K562 (cell line): ENCODE measurements at regions not wholly inside any gene's neighbourhood (a gene's known extent, or its start where the extent isn't known, plus 50 kb on each side); places are given as distances from the start of the nearest gene placed in this dataset.

Source experiments
- ATAC-seq: fragments of 200-7000 bp; cut with Tn5 transposase; 3 replicates; pipeline ENCODE4 v1.9.1; 2020; ENCODE audit warnings: moderate library complexity
- BruUV-seq: library from RNA; stranded (reverse); fragments of 400-500 nt; replicated peaks from 2 replicates; lab custom pipeline; 2021; lab: Mats Ljungman, UMichigan
- CTCF ChIA-PET: fragments of 300-600 bp; formaldehyde crosslinking; extraction: SDS; loops from one replicate; lab custom pipeline; 2021; ENCODE audit warnings: low intra/inter-chr PET ratio; lab: Yijun Ruan, JAX
- POLR2A ChIA-PET: fragments of 300-600, 350-650 bp; sonication (Branson Sonifier 250); formaldehyde crosslinking; extraction: SDS; loops from one replicate; lab custom pipeline; 2021; ENCODE audit warnings: antibody characterized with exemption, inconsistent platforms; lab: Yijun Ruan, JAX
- DNase-seq, 4 experiments: peaks; one replicate each; pipeline versions ENCODE4 v3.0.0 to v3.0.0-alpha.2; 2011 to 2018; ENCODE audit warnings: low spot score in 3 of 4, mixed read lengths in 3 of 4; ENCODE audit errors: extremely low read depth in 1 of 4
- FAIRE-seq: peaks from 2 replicates; lab custom pipeline; 2011; peaks lifted over from hg19 to GRCh38; lab: Jason Lieb, UNC
- H2AFZ ChIP-seq: 2 replicates; pipeline ENCODE4 v1.6.0; 2011; ENCODE audit warnings: low read depth, low read length, control low read depth, inconsistent platforms
- H3K27ac ChIP-seq: fragments of 200-600 bp; 3 replicates; pipeline ENCODE4 v1.8.0; 2011; ENCODE audit warnings: low read depth, mild to moderate bottlenecking, control low read depth, inconsistent platforms, low read length, moderate library complexity, mixed read lengths; ENCODE audit errors: extremely low read depth
- H3K27me3 ChIP-seq, 2 experiments: fragments of 300-600 bp in 1 of 2; 2 replicates in 1 of 2; 3 replicates in 1 of 2; pipeline versions ENCODE4 v1.6.0 to v1.8.0; 2011; ENCODE audit warnings: inconsistent platforms in 2 of 2, low read length in 2 of 2, mild to moderate bottlenecking in 1 of 2, mixed read lengths in 1 of 2, moderate library complexity in 1 of 2; ENCODE audit not compliant: control insufficient read depth in 2 of 2, insufficient read depth in 2 of 2
- H3K36me3 ChIP-seq: fragments of 300-600 bp; 3 replicates; pipeline ENCODE4 v1.8.0; 2011; ENCODE audit warnings: mild to moderate bottlenecking, low read length, inconsistent platforms; ENCODE audit not compliant: control insufficient read depth, insufficient read depth
- H3K4me1 ChIP-seq, 2 experiments: fragments of 200-600 bp in 1 of 2; replicated peaks in 1 of 2; 2 replicates in 1 of 2; 3 replicates in 1 of 2; pipeline versions ENCODE4 v1.5.1 to v1.8.0; 2011; ENCODE audit warnings: inconsistent platforms in 2 of 2, low read length in 2 of 2, mild to moderate bottlenecking in 1 of 2, mixed read lengths in 1 of 2, moderate library complexity in 1 of 2; ENCODE audit not compliant: control insufficient read depth in 2 of 2, insufficient read depth in 2 of 2
- H3K4me2 ChIP-seq: 2 replicates; pipeline ENCODE4 v1.6.1; 2011; ENCODE audit warnings: low read length, control low read depth, inconsistent platforms, mixed read lengths; ENCODE audit not compliant: insufficient read depth
- H3K4me3 ChIP-seq: fragments of 200-600 bp; sonication (generic), shearing (Covaris generic); 2 replicates; pipeline ENCODE4 v1.5.1; 2016; ENCODE audit warnings: control low read depth, inconsistent platforms
- H3K79me2 ChIP-seq: fragments of 200-600 bp; 3 replicates; pipeline ENCODE4 v1.8.0; 2011; ENCODE audit warnings: low read length, inconsistent platforms; ENCODE audit not compliant: control insufficient read depth, insufficient read depth
- H3K9ac ChIP-seq, 2 experiments: 2 replicates each; pipeline versions ENCODE4 v1.6.0 to v1.6.1; 2011; ENCODE audit warnings: low read depth in 2 of 2, low read length in 2 of 2, control low read depth in 1 of 2, inconsistent platforms in 1 of 2, mild to moderate bottlenecking in 1 of 2, mixed read lengths in 1 of 2; ENCODE audit not compliant: insufficient read depth in 1 of 2
- H3K9me1 ChIP-seq: one replicate; pipeline ENCODE4 v1.6.0; 2011; ENCODE audit warnings: inconsistent platforms, mild to moderate bottlenecking, low read length, moderate library complexity; ENCODE audit not compliant: control insufficient read depth, insufficient read depth
- H3K9me3 ChIP-seq: replicated peaks from 2 replicates; pipeline ENCODE4 v1.5.1; 2011; ENCODE audit warnings: low read depth, low read length, inconsistent platforms; ENCODE audit not compliant: control insufficient read depth, insufficient read depth
- H4K20me1 ChIP-seq: replicated peaks from 2 replicates; pipeline ENCODE4 v1.6.1; 2011; ENCODE audit warnings: low read length, inconsistent platforms, mixed read lengths; ENCODE audit not compliant: control insufficient read depth, insufficient read depth
- ADNP ChIP-seq: fragments of 200-800 bp; sonication (Bioruptor generic); IDR thresholded peaks from 2 replicates; pipeline ENCODE4 v1.6.1; 2016; ENCODE audit warnings: missing genetic modification characterization, missing compliant biosample characterization
- CBX3 ChIP-seq, 2 experiments: IDR thresholded peaks; 1 replicate in 1 of 2; 2 replicates in 1 of 2; pipeline ENCODE4 v1.6.1; 2012; ENCODE audit warnings: inconsistent platforms in 2 of 2, low read length in 2 of 2, borderline replicate concordance in 1 of 2, control low read depth in 1 of 2
- EGR1 ChIP-seq: fragments of 450-650 bp; conservative IDR thresholded peaks from 2 replicates; pipeline ENCODE4 v1.6.1; 2017; ENCODE audit warnings: mild to moderate bottlenecking
- EZH2 ChIP-seq: IDR thresholded peaks from 2 replicates; pipeline ENCODE4 v1.6.1; 2012; ENCODE audit warnings: low read depth, mild to moderate bottlenecking, inconsistent platforms, low read length, borderline replicate concordance
- GATAD2A ChIP-seq: fragments of 450-650 bp; IDR thresholded peaks from 2 replicates; pipeline ENCODE4 v1.6.1; 2017
- KLF6 ChIP-seq: fragments of 250-450 bp; sonication (Bioruptor Pico); IDR thresholded peaks from 2 replicates; pipeline ENCODE4 v1.4.0; 2020; ENCODE audit warnings: mild to moderate bottlenecking, moderate library complexity, borderline replicate concordance
- RBM39 ChIP-seq: fragments of 200-400 bp; formaldehyde crosslinking; optimal IDR thresholded peaks from 2 replicates; pipeline ENCODE3; 2018; ENCODE audit warnings: low read depth, low read length
- TAF7 ChIP-seq: fragments of 450-650 bp; IDR thresholded peaks from 2 replicates; pipeline ENCODE4 v1.6.1; 2016; ENCODE audit warnings: missing genetic modification characterization, missing compliant biosample characterization
- TCF7 ChIP-seq: sonication (generic); IDR thresholded peaks from 2 replicates; pipeline ENCODE4 v1.6.1; 2016; ENCODE audit warnings: antibody characterized with exemption, borderline replicate concordance
- TEAD2 ChIP-seq: fragments of 450-650 bp; IDR thresholded peaks from 2 replicates; pipeline ENCODE4 v1.6.1; 2016; ENCODE audit warnings: missing genetic modification characterization, control low read depth, missing compliant biosample characterization
- ZC3H8 ChIP-seq: fragments of 450-650 bp; IDR thresholded peaks from 2 replicates; pipeline ENCODE4 v1.6.1; 2017
- ZFP36 ChIP-seq: fragments of 150-350 bp; IDR thresholded peaks from 2 replicates; pipeline ENCODE4 v1.6.1; 2018; ENCODE audit warnings: low read length, low read depth; ENCODE audit not compliant: partially characterized antibody
- ZNF311 ChIP-seq: fragments of 250-450 bp; sonication (Bioruptor Pico); IDR thresholded peaks from 2 replicates; pipeline ENCODE4 v1.4.0; 2020; ENCODE audit warnings: mild to moderate bottlenecking, moderate library complexity
- ZNF354B ChIP-seq: fragments of 250-450 bp; sonication (Bioruptor Pico); IDR thresholded peaks from 2 replicates; pipeline ENCODE4 v1.4.0; 2020
- WGBS: fragments of 100-300 bp; shearing (Covaris generic); methylation state at CpG from one replicate; pipeline ENCODE4 v1.1.6; 2016; ENCODE audit warnings: low coverage, mixed read lengths; ENCODE audit not compliant: insufficient coverage; ENCODE audit errors: missing lambda C conversion rate; 5-methylcytosine and 5-hydroxymethylcytosine counted together
- in situ Hi-C: fragments of 300-500 bp; cut with MboI; formaldehyde crosslinking; loops from 4 replicates; pipeline ENCODE4 v1.15.0; 2018; ENCODE audit warnings: inconsistent platforms, mixed read lengths
- intact Hi-C: fragments of 100-400 bp; cut with micrococcal nuclease; formaldehyde crosslinking; loops from 2 replicates; pipeline ENCODE4 v1.14.2; 2022
- TF ChIP-seq, protein P1 (sequence below): sonication (generic); formaldehyde crosslinking; IDR thresholded peaks from 2 replicates; pipeline ENCODE4 v1.8.1; 2022; ENCODE audit warnings: missing genetic modification reagents

DNA sequence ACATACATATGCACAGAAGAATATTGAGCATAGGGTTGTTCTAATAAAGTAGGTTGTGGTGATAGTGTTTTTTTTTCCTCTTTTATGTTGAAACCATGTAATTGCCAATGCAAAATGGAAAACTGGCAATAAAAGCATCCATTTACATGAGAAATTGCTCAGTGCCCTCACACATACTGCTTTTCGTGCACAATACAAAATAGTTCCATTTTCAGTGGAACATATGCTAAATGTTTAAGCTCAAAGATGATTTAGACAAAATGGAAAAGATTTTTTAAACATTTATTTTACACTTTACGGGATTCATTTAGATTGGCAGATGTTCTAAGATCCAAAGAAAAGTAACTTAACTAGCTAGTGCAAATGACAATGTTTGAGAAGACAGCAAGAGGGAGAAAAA is 678.1 kb upstream of the MANEA start:
- 0% methylated on average over 2 of the region's 2 CpGs for WGBS
- BruUV-seq = no TSS peak

DNA sequence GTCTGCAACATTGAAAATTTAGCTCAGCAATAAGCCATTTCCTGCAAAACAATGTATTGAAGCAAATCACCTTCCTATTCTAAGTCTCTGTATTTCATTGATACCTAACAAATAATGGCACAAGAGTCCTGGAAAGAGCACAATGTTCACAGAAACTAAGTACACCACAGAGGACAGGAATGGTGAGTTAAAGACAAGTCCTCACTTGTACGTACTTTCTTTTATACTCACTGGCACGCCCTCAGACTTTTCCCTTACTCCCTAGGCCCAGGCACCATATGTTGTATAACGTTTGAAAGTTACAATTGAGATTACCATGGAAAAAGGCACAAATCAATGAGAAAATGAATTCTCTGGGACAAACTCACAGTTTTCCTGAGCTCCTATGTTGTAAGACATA is 683.0 kb upstream of the MANEA start:
- Histone ChIP-seq H3K9ac (no peak overlapping the region), H3K4me2 (no peak overlapping the region), H3K79me2 (no peaks in the 10 kb centered on the region), H3K9me1 (no peaks in the 10 kb centered on the region), H4K20me1 (no peaks in the 10 kb centered on the region), H3K9me3 (no peaks in the 10 kb centered on the region), H3K36me3 (no peaks in the 10 kb centered on the region), H3K4me3 (no peak overlapping the region), H3K4me1 (no peaks in the 10 kb centered on the region), H3K27me3 (no peaks in the 10 kb centered on the region), H3K27ac (no peak overlapping the region), H2AFZ (no peak overlapping the region)
- no peak for TF ChIP-seq EGR1
- TF ChIP-seq ZFP36 = no peak
- no peak for TF ChIP-seq ADNP
- no peak for TF ChIP-seq EZH2
- TF ChIP-seq TCF7 = no peak
- TF ChIP-seq CBX3 (IDR thresholded peaks at IDR 0.05; ENCODE audit: borderline replicate concordance in 1 of 2, low read length in 2 of 2) = no peak
- ChIA-PET CTCF (no interaction called here), POLR2A (no interaction called here)
- in situ Hi-C loops = no loop called here
- FAIRE-seq = no peak
- 0% methylated on average over 3 of the region's 3 CpGs for WGBS
- no peak for ATAC-seq
- no TSS peak for BruUV-seq
- intact Hi-C loops = no loop called here
- DNase-seq = no peak

More for the DNA sequence above, 678.1 kb upstream of the MANEA start:
- Histone ChIP-seq H3K4me1 (no peaks in the 10 kb centered on the region), H3K4me2 (no peak overlapping the region), H4K20me1 (no peaks in the 10 kb centered on the region), H3K9me1 (no peaks in the 10 kb centered on the region), H3K27me3 (no peaks in the 10 kb centered on the region), H3K36me3 (no peaks in the 10 kb centered on the region), H3K9me3 (no peaks in the 10 kb centered on the region), H3K4me3 (no peak overlapping the region), H3K79me2 (no peaks in the 10 kb centered on the region), H2AFZ (no peak overlapping the region), H3K9ac (no peak overlapping the region), H3K27ac (no peak overlapping the region)
- CTCF ChIA-PET = no interaction called here
- FAIRE-seq (no peak), DNase-seq (no peak), ATAC-seq (no peak)
- TF ChIP-seq, protein P1, sequence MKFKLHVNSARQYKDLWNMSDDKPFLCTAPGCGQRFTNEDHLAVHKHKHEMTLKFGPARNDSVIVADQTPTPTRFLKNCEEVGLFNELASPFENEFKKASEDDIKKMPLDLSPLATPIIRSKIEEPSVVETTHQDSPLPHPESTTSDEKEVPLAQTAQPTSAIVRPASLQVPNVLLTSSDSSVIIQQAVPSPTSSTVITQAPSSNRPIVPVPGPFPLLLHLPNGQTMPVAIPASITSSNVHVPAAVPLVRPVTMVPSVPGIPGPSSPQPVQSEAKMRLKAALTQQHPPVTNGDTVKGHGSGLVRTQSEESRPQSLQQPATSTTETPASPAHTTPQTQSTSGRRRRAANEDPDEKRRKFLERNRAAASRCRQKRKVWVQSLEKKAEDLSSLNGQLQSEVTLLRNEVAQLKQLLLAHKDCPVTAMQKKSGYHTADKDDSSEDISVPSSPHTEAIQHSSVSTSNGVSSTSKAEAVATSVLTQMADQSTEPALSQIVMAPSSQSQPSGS = no peak
- TF ChIP-seq RBM39 (no peak), TEAD2 (no peak), ZC3H8 (no peak), KLF6 (CRISPR knock-in tag) (no peak), ZNF311 (CRISPR knock-in tag) (no peak), TAF7 (no peak), GATAD2A (no peak), ZNF354B (CRISPR knock-in tag) (no peak)
- POLR2A ChIA-PET = no interaction called here
- in situ Hi-C loops (no loop called here), intact Hi-C loops (no loop called here)
